NCI-H748 (cell line): ENCODE measurements at regions not wholly inside any gene's neighbourhood (a gene's known extent, or its start where the extent isn't known, plus 50 kb on each side); places are given as distances from the start of the nearest gene placed in this dataset.
"Not testable (repeated sequence)": the region's sequence is repeated elsewhere in the genome, so short reads cannot be mapped to it uniquely, and the experiment has no call there.

Source experiments
- DNase-seq: peaks from one replicate; lab custom pipeline; 2025; ENCODE audit not compliant: unreplicated experiment; lab: John Stamatoyannopoulos, UW

DNA sequence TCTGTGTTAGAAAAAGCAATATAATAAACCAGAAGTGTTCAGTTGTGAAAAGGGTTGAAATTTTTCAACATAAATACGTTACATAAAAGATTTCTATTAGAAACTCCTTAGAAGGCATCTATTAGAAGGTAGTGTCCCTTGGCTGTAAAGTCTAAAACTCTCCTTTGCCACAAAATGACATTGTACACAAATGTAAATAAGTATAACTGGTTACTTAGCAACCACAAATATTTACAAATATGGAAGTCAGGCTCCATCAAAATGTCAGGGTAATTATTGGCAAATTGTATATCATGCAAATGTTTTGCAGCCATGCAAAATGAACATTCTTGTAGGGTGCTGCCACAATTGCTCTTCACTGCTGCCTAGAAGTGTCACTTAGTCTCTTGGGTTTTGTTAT is 419.1 kb upstream of the CDIN1 start:
- DNase-seq: no peak

DNA sequence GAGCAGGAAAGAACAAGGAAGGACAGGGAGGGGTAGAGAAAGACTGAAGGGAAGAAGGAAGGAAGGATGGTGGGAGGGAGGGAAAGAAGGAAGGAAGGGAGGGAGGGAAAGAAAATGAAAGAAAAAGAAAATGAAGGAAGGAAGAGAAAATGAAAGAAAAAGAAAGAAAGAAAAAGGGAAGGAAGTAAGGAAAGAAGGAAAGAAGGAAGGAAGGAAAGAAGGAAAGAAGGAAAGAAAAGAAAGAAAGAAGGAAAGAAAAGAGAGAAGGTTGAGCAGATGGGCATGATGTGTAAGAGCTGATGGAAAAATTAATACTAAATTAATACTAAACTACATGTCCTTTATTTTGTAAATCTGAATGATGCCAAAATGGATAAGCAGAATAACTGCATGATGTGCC is 418.3 kb upstream of the CDIN1 start:
- DNase-seq: no peak

DNA sequence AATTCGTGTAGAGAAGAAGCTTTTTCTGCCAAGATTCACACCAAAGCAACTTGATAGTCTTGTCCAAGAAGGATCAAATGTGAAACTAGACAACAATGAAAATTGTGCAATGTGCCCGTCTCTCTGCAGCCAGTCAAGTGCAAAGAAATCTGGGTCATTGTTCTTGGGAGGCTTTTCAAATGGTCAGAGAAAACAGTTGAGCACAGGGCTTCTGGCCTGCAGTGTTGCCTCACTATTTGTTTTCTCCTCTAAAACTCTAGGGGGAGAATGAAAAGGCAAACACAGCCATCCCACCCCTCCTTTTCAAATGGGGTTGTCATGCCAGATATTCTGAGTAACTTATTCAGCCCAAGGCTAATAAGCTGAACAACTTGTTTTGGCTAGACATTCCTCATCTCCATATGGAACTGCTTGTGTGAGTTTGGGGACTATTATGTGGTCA is 417.6 kb upstream of the CDIN1 start:
- no peak for DNase-seq

DNA sequence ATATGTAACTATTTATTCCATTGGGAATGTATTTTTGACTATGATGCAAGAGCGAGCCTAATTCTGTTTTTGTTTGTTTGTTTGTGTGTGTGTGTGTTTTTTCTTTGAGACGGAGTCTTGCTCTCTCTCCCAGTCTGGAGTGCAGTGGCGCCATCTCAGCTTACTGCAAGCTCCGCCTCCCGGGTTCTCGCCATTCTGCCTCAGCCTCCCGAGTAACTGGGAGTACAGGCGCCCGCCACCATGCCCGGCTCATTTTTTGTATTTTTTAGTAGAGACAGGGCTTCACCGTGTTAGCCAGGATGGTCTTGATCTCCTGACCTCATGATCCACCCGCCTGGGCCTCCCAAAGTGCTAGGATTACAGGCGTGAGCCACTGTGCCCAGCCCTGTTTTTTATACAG is 415.4 kb upstream of the CDIN1 start:
- DNase-seq: not testable (repeated sequence)

DNA sequence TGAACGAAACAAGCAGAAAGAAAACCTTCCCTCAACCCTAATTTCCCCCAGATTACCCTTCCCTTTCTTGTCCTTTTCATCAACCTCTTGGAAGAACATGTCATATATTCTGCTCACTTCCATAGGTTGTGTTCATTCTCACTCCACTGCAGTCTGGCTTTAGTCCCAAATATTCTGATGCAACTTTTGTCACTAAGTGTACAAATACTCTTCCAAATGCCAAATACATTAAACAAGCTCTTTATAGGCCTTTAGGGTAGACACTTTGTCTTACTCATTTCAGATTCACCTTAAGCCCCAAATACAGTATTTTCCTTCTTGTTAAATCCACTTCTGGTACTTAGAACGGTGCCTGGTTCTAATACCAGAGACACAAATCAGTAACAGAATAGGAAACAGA is 406.5 kb upstream of the CDIN1 start:
- no peak for DNase-seq

DNA sequence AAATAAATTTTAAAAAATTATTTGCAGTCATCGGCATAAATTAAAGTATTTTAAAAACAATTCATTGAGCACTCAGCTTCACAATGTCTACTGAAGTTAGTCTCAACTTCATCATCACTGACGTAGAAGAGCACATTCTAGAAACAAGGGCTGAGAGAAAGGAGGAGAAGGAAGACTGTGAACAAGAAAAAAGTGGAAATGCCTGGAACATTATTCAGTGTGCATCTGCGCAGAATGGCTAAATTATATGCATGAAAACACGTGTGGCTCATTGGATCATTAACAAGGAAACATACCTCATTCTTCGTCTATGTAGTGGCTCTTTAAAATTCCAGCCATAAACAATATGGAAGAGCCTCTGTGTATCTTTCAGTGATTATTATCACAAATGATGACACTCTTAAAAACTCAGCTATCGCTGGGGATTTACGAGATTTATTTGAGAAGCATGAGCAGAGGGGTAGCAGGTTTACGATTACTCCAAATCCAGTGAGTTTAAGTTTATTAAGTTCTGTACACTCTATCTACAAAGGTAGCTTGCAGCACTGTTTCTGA is 404.2 kb upstream of the CDIN1 start:
- DNase-seq: no peak

DNA sequence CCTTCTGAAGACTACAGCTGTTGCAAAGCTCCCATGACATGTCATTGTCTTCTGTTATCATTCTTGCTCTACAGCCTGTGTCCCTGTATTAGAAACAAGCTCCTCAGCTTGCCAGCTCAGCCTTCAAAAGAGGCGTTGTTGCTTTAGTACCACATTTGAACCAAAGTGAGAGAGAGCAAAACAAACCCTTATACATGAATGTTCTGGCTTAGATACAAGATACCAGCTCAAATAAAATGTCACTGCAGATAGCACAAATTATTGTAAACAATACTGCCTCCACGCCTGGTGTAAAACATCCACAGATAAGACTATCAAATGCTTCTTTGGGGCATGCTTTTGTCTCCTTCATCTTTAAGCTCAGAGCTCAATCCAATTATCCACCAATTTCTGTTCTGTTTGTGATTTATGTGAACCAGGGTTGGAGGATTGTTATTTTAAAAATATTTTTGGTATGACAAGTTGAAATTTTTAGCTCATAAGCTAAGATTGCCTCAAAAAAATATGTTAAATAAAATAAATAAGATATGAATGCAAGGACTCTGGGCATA is 403.6 kb upstream of the CDIN1 start:
- DNase-seq: no peak

DNA sequence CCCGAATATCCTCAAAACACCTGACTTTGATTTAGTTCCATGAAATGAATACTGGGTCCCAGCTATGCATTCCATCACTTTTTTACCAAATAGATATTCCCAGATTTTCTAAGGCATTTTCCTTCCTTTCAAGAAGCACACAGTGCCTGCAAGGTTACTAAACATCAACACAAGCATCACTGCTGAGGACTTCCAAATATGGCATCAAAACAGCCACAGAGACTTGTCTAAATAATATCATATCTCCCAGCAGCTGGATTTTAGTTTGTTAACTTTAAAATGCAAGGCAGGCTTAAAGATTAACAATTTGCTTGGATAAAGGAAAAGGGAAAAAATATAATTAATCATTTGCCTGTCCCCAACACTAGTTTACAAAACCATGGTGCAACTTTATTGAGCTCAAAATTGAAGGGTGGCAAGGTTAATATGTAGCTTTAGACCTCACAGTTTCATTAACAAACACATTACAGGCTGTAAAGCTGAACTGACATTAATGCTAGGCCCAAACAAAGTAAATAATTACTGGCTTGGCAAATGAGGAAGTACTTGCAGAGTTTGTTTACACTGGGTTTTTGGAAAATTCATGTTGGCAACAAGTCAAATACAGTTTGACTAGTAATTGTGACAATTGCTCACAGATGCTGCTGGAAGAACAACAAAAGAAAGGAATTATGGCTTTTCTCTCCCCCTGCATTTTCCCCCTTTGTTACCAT is 401.7 kb upstream of the CDIN1 start:
- peak; percentile 81 for DNase-seq

DNA sequence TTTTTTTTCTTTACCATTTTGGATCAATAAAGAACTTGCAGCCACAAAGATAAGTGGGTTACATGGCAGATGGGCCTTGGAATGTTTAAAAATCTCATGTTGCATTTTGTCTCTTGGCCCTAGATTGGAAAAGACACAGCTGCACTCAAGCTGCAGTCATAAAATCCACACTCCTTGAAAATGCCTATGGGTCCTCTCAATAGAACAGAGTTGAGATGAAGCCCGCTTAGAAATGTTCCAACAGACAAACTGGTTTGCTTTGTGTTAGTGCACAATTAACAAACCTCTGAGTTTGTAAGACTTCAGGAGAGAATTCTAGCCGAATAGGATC is 401.2 kb upstream of the CDIN1 start:
- DNase-seq: no peak

DNA sequence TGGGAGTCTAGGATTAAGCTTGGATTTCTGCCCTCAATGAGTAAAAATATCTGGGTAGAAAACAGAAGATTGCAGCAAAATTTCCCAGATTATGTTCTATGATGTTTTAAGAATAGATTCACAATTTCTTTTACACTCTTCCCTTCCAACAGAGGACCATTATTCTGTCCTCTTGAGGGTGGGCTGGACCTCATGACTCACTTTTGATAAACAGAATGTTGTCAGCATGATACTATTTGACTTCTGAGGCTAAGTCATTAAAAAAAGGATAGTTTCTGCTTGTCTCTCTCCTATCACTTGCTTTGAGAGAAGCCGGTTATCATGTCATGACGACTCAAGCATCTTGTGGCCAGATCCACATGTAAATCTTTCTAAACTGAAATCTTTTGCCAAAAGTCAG is 396.2 kb upstream of the CDIN1 start:
- DNase-seq: no peak

DNA sequence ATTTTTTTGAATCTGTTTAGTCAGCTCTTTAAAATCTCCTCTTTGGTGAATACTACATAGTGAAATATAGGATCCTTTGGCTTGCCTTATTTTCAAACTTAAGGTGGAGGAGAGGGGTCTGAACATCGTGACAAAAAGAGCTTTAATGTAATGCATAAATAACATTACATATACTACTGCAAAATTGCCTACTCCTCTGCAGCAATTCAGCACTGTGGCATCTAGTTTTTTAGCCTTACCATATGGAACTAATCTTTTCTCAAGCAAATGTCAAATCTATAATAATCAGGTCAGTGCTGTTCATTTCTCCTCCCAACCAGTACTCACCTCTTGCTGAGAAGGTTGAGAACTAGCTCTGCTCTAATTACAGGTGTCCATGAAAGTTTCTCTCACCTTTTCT is 394.0 kb upstream of the CDIN1 start:
- DNase-seq: no peak

DNA sequence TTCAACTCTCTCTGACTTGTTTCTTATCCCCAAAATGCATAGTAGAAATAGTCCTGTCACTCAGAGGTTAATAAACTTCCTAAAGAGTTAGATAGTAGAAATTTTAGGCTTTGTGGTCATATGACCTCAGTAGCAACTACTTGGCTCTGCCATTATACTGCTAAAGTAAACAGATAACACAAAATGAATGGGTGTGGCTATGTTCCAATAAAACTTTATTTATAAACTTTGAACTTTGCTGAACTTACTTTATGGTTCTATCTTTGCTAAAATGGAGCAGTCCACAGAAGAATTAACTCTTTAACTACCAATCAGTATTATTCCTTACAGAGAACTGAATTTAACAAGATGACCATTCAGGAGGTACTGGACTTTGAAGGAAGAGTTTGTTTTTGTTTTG is 393.6 kb upstream of the CDIN1 start:
- DNase-seq: no peak

DNA sequence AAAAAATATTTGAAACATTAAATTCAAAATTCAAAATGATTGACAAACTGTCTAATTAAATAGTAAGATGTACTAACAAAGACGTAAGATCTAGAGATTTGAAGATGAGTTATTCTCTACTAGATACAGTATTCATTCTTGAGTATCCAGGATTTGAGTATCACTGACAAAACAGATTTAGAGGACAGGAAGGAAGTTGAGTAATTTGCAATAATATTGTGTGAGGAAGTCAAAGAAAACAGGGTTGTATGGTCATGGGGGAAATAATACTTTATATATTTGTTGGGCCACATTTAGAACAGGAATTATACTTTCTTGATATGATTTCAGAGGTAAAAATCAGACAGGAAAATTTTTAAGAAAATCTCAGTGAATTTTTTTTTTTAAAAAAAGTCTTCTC is 393.1 kb upstream of the CDIN1 start:
- DNase-seq: no peak

DNA sequence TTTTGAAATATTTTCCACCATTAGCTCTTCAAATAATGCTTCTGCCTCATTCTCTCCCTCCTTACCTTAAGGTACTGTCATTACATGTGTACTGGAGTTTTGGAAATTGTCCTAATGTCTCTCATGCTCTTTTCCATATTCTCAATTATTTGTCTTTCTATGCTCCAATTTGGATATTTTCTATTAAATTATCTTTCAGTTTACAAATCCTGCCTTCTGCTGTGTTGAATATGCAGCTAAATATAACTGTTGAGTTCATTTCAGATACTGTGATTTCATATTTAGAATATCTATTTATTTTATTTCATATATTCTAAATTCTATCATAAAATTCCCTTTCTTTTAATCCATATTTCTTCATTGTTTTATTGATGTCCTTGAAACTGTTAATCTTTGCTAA is 388.0 kb upstream of the CDIN1 start:
- no peak for DNase-seq

DNA sequence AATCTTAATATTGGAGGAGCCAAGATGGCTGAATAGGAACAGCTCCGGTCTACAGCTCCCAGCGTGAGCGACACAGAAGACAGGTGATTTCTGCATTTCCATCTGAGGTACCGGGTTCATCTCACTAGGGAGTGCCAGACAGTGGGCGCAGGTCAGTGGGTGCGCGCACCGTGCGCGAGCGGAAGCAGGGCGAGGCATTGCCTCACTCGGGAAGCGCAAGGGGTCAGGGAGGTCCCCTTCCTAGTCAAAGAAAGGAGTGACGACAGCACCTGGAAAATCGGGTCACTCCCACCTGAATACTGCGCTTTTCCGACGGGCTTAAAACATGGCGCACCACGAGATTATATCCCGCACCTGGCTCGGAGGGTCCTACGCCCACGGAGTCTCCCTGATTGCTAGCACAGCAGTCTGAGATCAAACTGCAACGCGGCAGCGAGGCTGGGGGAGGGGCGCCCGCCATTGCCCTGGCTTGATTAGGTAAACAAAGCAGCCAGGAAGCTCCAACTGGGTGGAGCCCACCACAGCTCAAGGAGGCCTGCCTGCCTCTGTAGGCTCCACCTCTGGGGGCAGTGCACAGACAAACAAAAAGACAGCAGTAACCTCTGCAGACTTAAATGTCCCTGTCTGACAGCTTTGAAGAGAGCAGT is 383.9 kb upstream of the CDIN1 start:
- not testable (repeated sequence) for DNase-seq

DNA sequence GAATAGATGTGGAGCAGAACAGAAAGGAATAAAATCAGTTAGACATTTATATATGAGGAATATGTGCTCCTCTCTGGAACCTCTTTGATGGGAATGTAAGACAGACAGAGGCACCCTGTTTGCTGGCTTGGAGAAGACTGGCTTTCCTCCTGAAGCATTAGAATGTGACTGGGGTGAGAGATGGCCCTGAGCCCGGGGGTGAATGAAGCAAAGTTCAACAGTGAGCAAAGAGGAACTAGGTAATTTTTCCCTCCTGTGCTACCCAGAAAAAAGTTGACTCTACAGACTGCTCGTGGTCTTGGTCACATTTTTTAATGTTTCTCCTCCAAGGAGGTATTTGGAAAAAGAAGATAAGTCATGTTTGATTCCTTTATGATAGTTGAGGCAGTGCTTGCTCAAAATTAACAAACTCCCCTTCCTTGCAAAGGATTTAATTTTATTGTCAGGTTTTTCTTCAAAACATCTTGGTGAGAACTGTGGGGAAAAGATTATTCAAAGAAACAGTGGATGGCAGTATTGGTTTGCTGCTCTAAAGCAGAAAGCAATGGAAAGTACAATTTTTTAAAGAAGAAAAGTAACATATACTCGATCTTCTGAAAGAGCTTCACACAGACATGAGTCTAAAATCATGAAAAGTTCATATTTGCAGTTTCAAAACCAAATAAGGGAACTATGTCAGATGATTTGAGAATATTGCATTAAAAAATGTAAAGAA is 370.4 kb upstream of the CDIN1 start:
- no peak for DNase-seq

DNA sequence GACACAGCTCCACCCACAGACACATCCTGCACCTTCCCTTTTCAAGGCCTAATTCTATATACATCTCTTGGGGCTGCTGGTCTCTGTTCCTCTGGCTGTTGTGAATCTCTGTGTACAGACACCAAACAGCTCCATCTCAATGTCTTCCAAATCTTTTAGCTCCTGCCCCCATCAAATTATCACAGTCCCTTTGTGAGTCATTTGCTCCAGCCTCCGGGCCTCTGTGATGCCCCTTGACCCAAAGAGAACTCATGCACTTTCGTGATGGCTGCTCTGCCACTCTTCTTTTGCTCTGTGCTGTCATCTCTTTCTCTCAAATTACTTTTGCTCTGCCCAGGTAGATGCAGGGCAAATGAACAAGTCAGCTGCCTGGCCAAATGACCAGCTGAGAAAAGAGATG is 369.0 kb upstream of the CDIN1 start:
- no peak for DNase-seq

DNA sequence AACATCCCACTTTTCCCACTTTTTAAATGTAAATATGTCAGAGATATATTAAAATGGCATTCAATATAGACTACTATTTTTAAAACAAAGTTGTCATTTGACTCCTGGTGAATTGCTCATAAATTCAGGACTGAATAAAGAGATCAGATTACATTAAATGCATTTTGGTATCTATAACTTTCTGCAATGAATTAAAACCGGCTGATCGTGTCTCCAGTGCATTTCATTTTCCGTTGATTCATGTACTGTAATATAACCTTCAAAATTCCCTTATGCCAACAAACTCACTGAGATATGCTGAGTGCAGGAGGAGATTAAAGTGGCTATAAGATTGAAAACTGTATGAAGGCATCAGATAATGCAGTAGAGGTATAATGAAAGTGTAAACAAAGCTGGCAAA is 361.1 kb upstream of the CDIN1 start:
- no peak for DNase-seq

DNA sequence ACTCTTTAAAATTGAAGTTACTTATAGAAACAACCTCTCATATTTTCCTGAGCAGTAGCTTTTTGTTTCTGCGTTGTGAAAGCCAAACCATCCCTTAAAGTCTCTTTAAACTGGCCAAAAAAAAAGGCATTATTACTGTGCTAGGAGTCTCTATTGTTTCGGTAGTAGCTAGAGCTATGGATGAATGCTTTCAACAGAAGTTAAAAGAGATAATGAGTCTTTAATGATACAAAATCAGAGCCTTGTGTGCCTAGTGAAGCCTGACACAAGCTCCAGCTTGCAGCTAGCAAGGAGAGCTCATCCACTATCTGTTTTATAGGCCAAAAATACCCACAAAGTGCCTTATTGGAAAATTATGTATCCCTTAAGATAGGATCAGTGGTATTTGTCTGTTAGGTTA is 360.4 kb upstream of the CDIN1 start:
- DNase-seq: no peak

DNA sequence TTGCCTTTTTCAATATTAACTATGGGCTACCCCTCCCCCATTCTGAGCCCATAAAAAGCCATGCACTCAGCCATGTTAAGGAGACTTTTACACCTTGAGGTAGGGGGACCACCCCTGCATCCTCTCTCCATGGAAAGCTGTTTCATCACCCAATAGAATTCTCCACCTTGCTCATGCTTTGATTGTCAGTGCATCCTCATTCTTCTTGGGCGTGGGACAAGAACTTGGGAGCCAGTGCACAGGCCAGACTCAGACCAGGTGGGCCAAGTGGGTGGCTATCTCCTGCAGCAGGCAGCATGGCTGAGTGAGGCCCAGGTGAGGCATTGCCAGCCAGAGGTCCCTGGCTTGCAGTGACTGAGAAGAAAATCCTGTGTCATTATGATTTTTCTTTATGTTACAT is 357.4 kb upstream of the CDIN1 start:
- no peak for DNase-seq

DNA sequence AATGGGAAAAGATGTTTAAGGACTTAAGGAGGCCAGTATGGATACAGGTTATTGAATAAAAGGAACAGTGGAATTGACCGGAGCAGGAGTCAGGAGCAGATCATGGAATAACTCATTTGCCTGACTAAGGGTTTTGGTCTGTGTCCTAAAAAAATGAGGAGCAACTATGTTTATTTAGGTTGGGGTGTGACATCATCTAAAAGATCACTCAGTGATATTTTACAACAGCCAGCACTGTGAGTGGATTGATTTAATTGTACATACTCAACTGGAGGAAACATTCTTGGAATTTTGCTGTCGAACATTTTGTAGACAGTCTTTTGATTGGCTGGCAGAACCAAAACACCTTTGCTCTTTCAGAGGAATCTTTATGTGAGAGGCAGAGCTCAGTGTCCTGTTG is 348.6 kb upstream of the CDIN1 start:
- DNase-seq: no peak

DNA sequence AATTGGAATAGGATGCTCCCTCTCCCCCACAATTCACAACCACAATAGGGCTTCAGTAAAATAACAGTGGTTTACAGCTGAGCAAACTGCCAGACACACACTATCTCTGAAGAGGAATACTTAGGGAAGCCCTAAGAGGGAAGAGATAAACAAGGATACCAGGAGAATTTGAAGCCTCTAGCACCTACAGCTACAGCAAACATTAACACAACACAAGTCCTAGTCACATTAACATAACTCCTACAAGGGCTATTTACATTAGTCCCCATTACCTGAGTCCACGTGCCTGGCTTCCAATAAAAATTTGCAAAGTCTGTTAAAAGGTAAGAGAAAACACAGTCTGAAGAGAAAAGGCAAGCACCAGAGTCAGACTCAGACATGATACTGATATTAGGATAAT is 346.9 kb upstream of the CDIN1 start:
- DNase-seq: no peak
